CD4-positive, alpha-beta T cell treated with Interleukin-4 for 4 hours (primary cell): ENCODE measurements at regions not wholly inside any gene's neighbourhood (a gene's known extent, or its start where the extent isn't known, plus 50 kb on each side); places are given as distances from the start of the nearest gene placed in this dataset.
"Not testable (repeated sequence)": the region's sequence is repeated elsewhere in the genome, so short reads cannot be mapped to it uniquely, and the experiment has no call there.

ENCODE experiments used
- DNase-seq: peaks from one replicate; pipeline ENCODE4 v3.0.0-alpha.2; 2020

- DNase-seq = no peak
Observed at GRCh38 chr1:213602796-213603486, 384.8 kb upstream of the PROX1 start.

- no peak for DNase-seq
Observed at GRCh38 chr1:213604477-213604876, 383.3 kb upstream of the PROX1 start.

- DNase-seq = no peak
Observed at GRCh38 chr1:213605732-213606131, 382.0 kb upstream of the PROX1 start.

GRCh38 chr1:213606252-213606820 is 381.4 kb upstream of the PROX1 start:
- DNase-seq = no peak

GRCh38 chr1:213613549-213613948 is 374.2 kb upstream of the PROX1 start:
- no peak for DNase-seq

- DNase-seq = no peak
Observed at GRCh38 chr1:213615226-213615916, 372.4 kb upstream of the PROX1 start.

GRCh38 chr1:213617133-213617532 is 370.6 kb upstream of the PROX1 start:
- no peak for DNase-seq

- no peak for DNase-seq
Observed at GRCh38 chr1:213618094-213618493, 369.7 kb upstream of the PROX1 start.

- DNase-seq = no peak
Observed at GRCh38 chr1:213619026-213619425, 368.7 kb upstream of the PROX1 start.

- DNase-seq = no peak
Observed at GRCh38 chr1:213621077-213621476, 366.7 kb upstream of the PROX1 start.

- DNase-seq = no peak
Observed at GRCh38 chr1:213622365-213623063, 365.3 kb upstream of the PROX1 start.

- DNase-seq = no peak
Observed at GRCh38 chr1:213623064-213623581, 364.6 kb upstream of the PROX1 start.

- no peak for DNase-seq
Observed at GRCh38 chr1:213623862-213624261, 363.9 kb upstream of the PROX1 start.

- DNase-seq = not testable (repeated sequence)
Observed at GRCh38 chr1:213636778-213637177, 351.0 kb upstream of the PROX1 start.

GRCh38 chr1:213641312-213641711 is 346.5 kb upstream of the PROX1 start:
- no peak for DNase-seq

- no peak for DNase-seq
Observed at GRCh38 chr1:213643360-213643759, 344.4 kb upstream of the PROX1 start.

- no peak for DNase-seq
Observed at GRCh38 chr1:213647864-213648650, 339.7 kb upstream of the PROX1 start.

GRCh38 chr1:213649373-213649772 is 338.4 kb upstream of the PROX1 start:
- no peak for DNase-seq

GRCh38 chr1:213650603-213651002 is 337.2 kb upstream of the PROX1 start:
- no peak for DNase-seq

GRCh38 chr1:213651077-213651476 is 336.7 kb upstream of the PROX1 start:
- DNase-seq = no peak

- no peak for DNase-seq
Observed at GRCh38 chr1:213652109-213652508, 335.7 kb upstream of the PROX1 start.

- DNase-seq = no peak
Observed at GRCh38 chr1:213656039-213656438, 331.7 kb upstream of the PROX1 start.

GRCh38 chr1:213656503-213656902 is 331.3 kb upstream of the PROX1 start:
- no peak for DNase-seq
